ENCODE measurements at regions not wholly inside any gene's neighbourhood (a gene's known extent, or its start where the extent isn't known, plus 50 kb on each side); places are given as distances from the start of the nearest gene placed in this dataset.
A peak's percentile ranks its signal among the peaks of the same experiment; 100 is the strongest.

GRCh38 chr12:75909714-75910656 is 121.6 kb downstream of the PHLDA1 start:
- H3K27ac ChIP-seq (ENCODE audit: low read depth in 2 of 2, low read length in 2 of 2), result no peak overlapping the region

GRCh38 chr12:75908961-75909605 is 122.5 kb downstream of the PHLDA1 start:
- H3K36me3 ChIP-seq (ENCODE audit: control insufficient read depth in 2 of 3, insufficient read depth in 3 of 3, low read length in 3 of 3), result no peaks in the 10 kb centered on the region
- H3K27me3 ChIP-seq (ENCODE audit: control insufficient read depth, insufficient read depth, low read length), result no peaks in the 10 kb centered on the region
- no peak overlapping the region for H3K4me3 ChIP-seq (ENCODE audit: low read length in 3 of 3)
- FAIRE-seq, result no peak
- peak in 2 of 5 donors; percentile 61 to 70 for DNase-seq
- H3K9ac ChIP-seq (ENCODE audit: low read length in 3 of 3), result no peak overlapping the region
- no peak overlapping the region for H3K27ac ChIP-seq (ENCODE audit: low read depth in 2 of 2, low read length in 2 of 2)
- H3K9me3 ChIP-seq (ENCODE audit: control insufficient read depth in 2 of 3, insufficient read depth in 1 of 3, low read length in 3 of 3), result no peaks in the 10 kb centered on the region
- H3K4me1 ChIP-seq (ENCODE audit: control insufficient read depth in 2 of 3, insufficient read depth in 2 of 3, low read depth in 1 of 3, low read length in 3 of 3), result peaks cover 0 to 12% (median 4%) of the 10 kb centered on the region in 3 donors
- TF ChIP-seq CTCF (IDR thresholded peaks at IDR 0.05; ENCODE audit: borderline replicate concordance, extremely low read depth, insufficient read depth), result no peak
- intact Hi-C loops (cut with DNase I), result no loop called here

More at GRCh38 chr12:75909714-75910656, 121.6 kb downstream of the PHLDA1 start:
- Histone ChIP-seq H3K36me3 (ENCODE audit: control insufficient read depth in 2 of 3, insufficient read depth in 3 of 3, low read length in 3 of 3) (no peaks in the 10 kb centered on the region), H3K4me3 (ENCODE audit: low read length in 3 of 3) (no peak overlapping the region), H3K9ac (ENCODE audit: low read length in 3 of 3) (no peak overlapping the region), H3K4me1 (ENCODE audit: control insufficient read depth in 2 of 3, insufficient read depth in 2 of 3, low read depth in 1 of 3, low read length in 3 of 3) (peaks cover 0 to 12% (median 4%) of the 10 kb centered on the region in 3 donors), H3K27me3 (ENCODE audit: control insufficient read depth, insufficient read depth, low read length) (no peaks in the 10 kb centered on the region), H3K9me3 (ENCODE audit: control insufficient read depth in 2 of 3, insufficient read depth in 1 of 3, low read length in 3 of 3) (no peaks in the 10 kb centered on the region)
- FAIRE-seq (no peak), DNase-seq (no peak)
- no peak for TF ChIP-seq CTCF (IDR thresholded peaks at IDR 0.05; ENCODE audit: borderline replicate concordance, extremely low read depth, insufficient read depth)
- intact Hi-C loops (cut with DNase I), result no loop called here

- FAIRE-seq, result no peak
- H3K9ac ChIP-seq (ENCODE audit: low read length in 3 of 3), result no peak overlapping the region
- no peak for TF ChIP-seq CTCF (IDR thresholded peaks at IDR 0.05; ENCODE audit: borderline replicate concordance, extremely low read depth, insufficient read depth)
- H3K27ac ChIP-seq (ENCODE audit: low read depth in 2 of 2, low read length in 2 of 2), result no peak overlapping the region
- H3K4me3 ChIP-seq (ENCODE audit: low read length in 3 of 3), result no peak overlapping the region
- H3K4me1 ChIP-seq (ENCODE audit: control insufficient read depth in 2 of 3, insufficient read depth in 2 of 3, low read depth in 1 of 3, low read length in 3 of 3), result peaks cover 0 to 10% (median 4%) of the 10 kb centered on the region in 3 donors
- no peaks in the 10 kb centered on the region for H3K9me3 ChIP-seq (ENCODE audit: control insufficient read depth in 2 of 3, insufficient read depth in 1 of 3, low read length in 3 of 3)
- no peak for DNase-seq
- intact Hi-C loops (cut with DNase I), result no loop called here
- H3K36me3 ChIP-seq (ENCODE audit: control insufficient read depth in 2 of 3, insufficient read depth in 3 of 3, low read length in 3 of 3), result no peaks in the 10 kb centered on the region
- H3K27me3 ChIP-seq (ENCODE audit: control insufficient read depth, insufficient read depth, low read length), result no peaks in the 10 kb centered on the region
These were observed 125.7 kb downstream of the PHLDA1 start for GRCh38 chr12:75905922-75906321.

Data from kidney (tissue), 13 donors.